HUES48 (cell line): ENCODE measurements at regions not wholly inside any gene's neighbourhood (a gene's known extent, or its start where the extent isn't known, plus 50 kb on each side); places are given as distances from the start of the nearest gene placed in this dataset.

ENCODE experiments used
- H3K27ac ChIP-seq: one replicate; pipeline ENCODE4 v1.7.0; 2013; ENCODE audit warnings: low read depth, low read length, inconsistent platforms
- H3K27me3 ChIP-seq: 2 replicates; pipeline ENCODE4 v1.6.1; 2013; ENCODE audit warnings: mild to moderate bottlenecking, low read length; ENCODE audit not compliant: control insufficient read depth, insufficient read depth
- H3K36me3 ChIP-seq: 2 replicates; pipeline ENCODE4 v1.6.1; 2013; ENCODE audit warnings: low read length; ENCODE audit not compliant: control insufficient read depth, insufficient read depth
- H3K4me1 ChIP-seq: 2 replicates; pipeline ENCODE4 v1.6.1; 2013; ENCODE audit warnings: mild to moderate bottlenecking, low read length; ENCODE audit not compliant: control insufficient read depth, insufficient read depth
- H3K4me3 ChIP-seq: 2 replicates; pipeline ENCODE4 v1.5.1; 2013; ENCODE audit warnings: mild to moderate bottlenecking, low read depth, low read length
- H3K9ac ChIP-seq: 2 replicates; pipeline ENCODE4 v1.6.1; 2013; ENCODE audit warnings: mild to moderate bottlenecking, low read depth, low read length, moderate library complexity
- H3K9me3 ChIP-seq: 2 replicates; pipeline ENCODE4 v1.6.1; 2013; ENCODE audit warnings: low read length; ENCODE audit not compliant: control insufficient read depth, insufficient read depth

DNA sequence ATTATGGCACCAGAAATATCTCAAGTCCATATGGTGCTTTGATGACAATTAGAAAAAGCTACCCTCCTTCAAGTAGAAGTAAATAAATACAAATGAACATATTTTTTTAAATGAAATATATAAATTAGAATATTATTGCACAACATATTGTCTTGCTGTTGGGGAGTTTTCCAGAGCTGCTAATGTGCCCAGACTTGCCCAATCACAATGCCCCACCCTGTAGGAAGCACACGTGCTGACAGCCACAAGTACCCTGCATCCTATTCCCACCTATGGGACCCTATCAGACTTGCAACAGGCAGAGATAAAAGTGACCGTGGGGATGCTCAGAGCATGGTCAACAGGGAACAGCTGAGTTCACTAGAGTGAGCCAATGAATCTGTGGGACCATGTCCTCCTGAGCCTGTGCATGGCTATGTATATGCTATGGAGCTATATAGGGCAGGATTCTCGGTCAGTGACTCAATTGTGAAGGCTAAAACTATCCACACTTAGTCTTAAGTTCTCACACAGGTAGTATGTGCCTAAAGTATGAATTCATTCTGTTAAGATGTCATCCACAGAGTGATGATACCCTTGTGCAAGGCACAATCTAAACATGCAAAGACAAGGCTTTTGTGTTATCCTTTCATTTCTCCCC, 336.0 kb downstream of the HGF start:
- no peaks in the 10 kb centered on the region for H3K4me1 ChIP-seq
- H3K27me3 ChIP-seq: no peaks in the 10 kb centered on the region
- no peak overlapping the region for H3K4me3 ChIP-seq
- H3K9ac ChIP-seq: no peak overlapping the region
- H3K27ac ChIP-seq: no peak overlapping the region
- no peaks in the 10 kb centered on the region for H3K9me3 ChIP-seq
- no peaks in the 10 kb centered on the region for H3K36me3 ChIP-seq

DNA sequence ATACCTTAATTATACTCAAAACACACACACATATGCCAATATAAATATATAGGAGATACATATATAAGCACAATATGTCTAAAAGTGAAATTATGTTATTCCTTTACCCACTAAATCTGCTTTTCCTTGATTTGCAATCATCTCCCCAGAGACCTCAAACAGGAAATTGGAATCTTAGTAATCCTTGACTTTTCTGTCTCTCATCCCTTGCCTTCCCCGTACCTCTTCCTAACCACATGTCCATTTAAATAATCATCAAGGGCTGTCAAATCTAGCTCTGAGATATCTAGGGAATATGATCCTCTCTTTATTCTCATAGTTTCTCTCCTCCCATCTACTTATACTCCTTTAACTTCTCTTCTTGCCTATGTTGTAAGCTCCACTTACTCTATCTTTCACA, 336.6 kb downstream of the HGF start:
- Histone ChIP-seq H3K36me3 (no peaks in the 10 kb centered on the region), H3K9me3 (no peaks in the 10 kb centered on the region), H3K4me1 (no peaks in the 10 kb centered on the region), H3K4me3 (no peak overlapping the region), H3K9ac (no peak overlapping the region), H3K27ac (no peak overlapping the region), H3K27me3 (no peaks in the 10 kb centered on the region)

- no peaks in the 10 kb centered on the region for H3K9me3 ChIP-seq
- H3K4me3 ChIP-seq: no peak overlapping the region
- H3K27ac ChIP-seq: no peak overlapping the region
- no peaks in the 10 kb centered on the region for H3K27me3 ChIP-seq
- H3K9ac ChIP-seq: no peak overlapping the region
- no peaks in the 10 kb centered on the region for H3K4me1 ChIP-seq
- no peaks in the 10 kb centered on the region for H3K36me3 ChIP-seq
Observed at GRCh38 chr7:81430761-81431160, 339.1 kb downstream of the HGF start.

- Histone ChIP-seq H3K4me1 (no peaks in the 10 kb centered on the region), H3K4me3 (no peak overlapping the region), H3K9me3 (no peaks in the 10 kb centered on the region), H3K27ac (no peak overlapping the region), H3K36me3 (no peaks in the 10 kb centered on the region), H3K9ac (no peak overlapping the region), H3K27me3 (no peaks in the 10 kb centered on the region)
Observed at GRCh38 chr7:81430150-81430549, 339.7 kb downstream of the HGF start.

- Histone ChIP-seq H3K9me3 (no peaks in the 10 kb centered on the region), H3K27ac (no peak overlapping the region), H3K36me3 (no peaks in the 10 kb centered on the region), H3K9ac (no peak overlapping the region), H3K4me1 (no peaks in the 10 kb centered on the region), H3K4me3 (no peak overlapping the region), H3K27me3 (no peaks in the 10 kb centered on the region)
Observed at GRCh38 chr7:81427461-81427860, 342.4 kb downstream of the HGF start.

DNA sequence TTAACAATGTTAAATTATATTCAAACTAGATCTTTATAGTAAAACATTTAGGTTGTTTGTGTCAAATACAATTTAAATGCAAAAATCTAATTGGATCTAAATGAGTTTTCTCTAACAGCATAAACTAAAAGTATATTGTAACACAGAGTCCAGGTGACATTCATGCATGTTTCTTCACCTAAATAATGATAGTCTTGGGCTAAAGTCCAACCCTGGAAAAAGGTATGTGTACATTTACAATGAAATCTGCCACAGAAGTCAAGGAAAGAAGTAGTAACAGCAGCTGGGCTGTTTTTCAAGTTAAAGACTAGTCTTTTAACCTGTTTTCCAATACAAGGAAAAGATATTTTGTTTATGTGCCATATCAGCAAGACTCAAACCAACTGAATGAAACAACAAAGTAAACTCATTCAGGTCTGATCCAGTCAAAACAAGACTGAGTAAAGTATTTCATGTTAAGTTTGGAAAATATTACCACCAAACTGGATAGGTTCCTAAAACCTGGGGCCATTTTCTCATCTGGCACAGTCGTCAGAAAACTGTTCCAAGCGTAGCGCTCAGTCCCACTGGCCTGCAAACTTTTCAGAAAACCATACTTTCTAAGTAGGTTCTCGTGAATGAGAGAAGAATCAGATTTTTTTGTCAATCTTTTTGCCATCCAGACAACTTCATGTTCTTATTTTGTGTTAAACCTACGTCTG, 349.2 kb downstream of the HGF start:
- H3K36me3 ChIP-seq: no peaks in the 10 kb centered on the region
- no peaks in the 10 kb centered on the region for H3K9me3 ChIP-seq
- H3K4me1 ChIP-seq: no peaks in the 10 kb centered on the region
- H3K4me3 ChIP-seq: no peak overlapping the region
- H3K9ac ChIP-seq: no peak overlapping the region
- no peak overlapping the region for H3K27ac ChIP-seq
- H3K27me3 ChIP-seq: no peaks in the 10 kb centered on the region

GRCh38 chr7:81419731-81420130, 350.1 kb downstream of the HGF start:
- H3K9me3 ChIP-seq: no peaks in the 10 kb centered on the region
- no peak overlapping the region for H3K27ac ChIP-seq
- no peaks in the 10 kb centered on the region for H3K27me3 ChIP-seq
- H3K4me1 ChIP-seq: no peaks in the 10 kb centered on the region
- no peak overlapping the region for H3K9ac ChIP-seq
- no peak overlapping the region for H3K4me3 ChIP-seq
- H3K36me3 ChIP-seq: no peaks in the 10 kb centered on the region

- no peak overlapping the region for H3K27ac ChIP-seq
Observed at GRCh38 chr7:81416659-81417058, 353.2 kb downstream of the HGF start.

DNA sequence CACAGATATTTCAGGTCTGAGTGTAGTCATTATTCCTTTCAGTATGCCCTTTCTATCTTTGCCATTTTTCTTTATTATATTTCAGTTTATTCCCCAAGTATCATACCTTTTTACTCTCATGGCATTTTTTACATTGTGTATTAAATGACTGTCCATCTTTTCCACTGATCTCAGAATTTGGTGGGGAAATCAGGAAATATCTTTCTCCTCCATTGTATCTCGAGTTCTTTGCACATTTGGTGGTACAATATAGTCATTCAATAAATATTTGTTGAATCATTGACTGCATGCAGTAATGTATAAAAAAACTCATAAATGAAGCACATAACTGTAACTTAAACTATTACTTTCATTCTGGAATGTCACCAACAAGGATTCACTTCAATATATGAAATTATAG, 354.7 kb downstream of the HGF start:
- Histone ChIP-seq H3K27me3 (no peaks in the 10 kb centered on the region), H3K36me3 (no peaks in the 10 kb centered on the region), H3K4me1 (peaks cover 9% of the 10 kb centered on the region; the same call in 1 of the 2 replicates), H3K27ac (no peak overlapping the region), H3K9me3 (no peaks in the 10 kb centered on the region), H3K4me3 (no peak overlapping the region), H3K9ac (no peak overlapping the region)

More at GRCh38 chr7:81416659-81417058, 353.2 kb downstream of the HGF start:
- Histone ChIP-seq H3K27me3 (no peaks in the 10 kb centered on the region), H3K9ac (no peak overlapping the region), H3K4me3 (no peak overlapping the region), H3K9me3 (no peaks in the 10 kb centered on the region), H3K36me3 (no peaks in the 10 kb centered on the region), H3K4me1 (no peaks in the 10 kb centered on the region)

- Histone ChIP-seq H3K4me1 (peaks cover 10% of the 10 kb centered on the region; the same call in 1 of the 2 replicates), H3K4me3 (no peak overlapping the region), H3K27me3 (no peaks in the 10 kb centered on the region), H3K9ac (no peak overlapping the region), H3K27ac (no peak overlapping the region), H3K9me3 (no peaks in the 10 kb centered on the region), H3K36me3 (no peaks in the 10 kb centered on the region)
Observed at GRCh38 chr7:81414411-81414810, 355.4 kb downstream of the HGF start.

GRCh38 chr7:81410471-81411117, 359.3 kb downstream of the HGF start:
- Histone ChIP-seq H3K36me3 (no peaks in the 10 kb centered on the region), H3K4me1 (peaks cover 10% of the 10 kb centered on the region; the same call in 1 of the 2 replicates), H3K27me3 (no peaks in the 10 kb centered on the region), H3K4me3 (no peak overlapping the region), H3K9me3 (0 out of 2 replicates have a peak, but pooled peaks cover 1% of the 10 kb centered on the region), H3K27ac (no peak overlapping the region), H3K9ac (no peak overlapping the region)
